Panc1 (cell line): ENCODE measurements at regions not wholly inside any gene's neighbourhood (a gene's known extent, or its start where the extent isn't known, plus 50 kb on each side); places are given as distances from the start of the nearest gene placed in this dataset.

Experiments
- ATAC-seq: fragments of 200-7000 bp; cut with Tn5 transposase; 2 replicates; pipeline ENCODE4 v1.9.1; 2020; ENCODE audit warnings: mild to moderate bottlenecking, moderate library complexity
- BruUV-seq: library from RNA; stranded (reverse); fragments of 400-500 nt; replicated peaks from 2 replicates; lab custom pipeline; 2021; lab: Mats Ljungman, UMichigan
- CTCF ChIA-PET: fragments of 300-600 bp; sonication (Branson Sonifier 250); formaldehyde crosslinking; loops from one replicate; lab custom pipeline; 2022; ENCODE audit warnings: antibody characterized with exemption; lab: Charles Lee
- POLR2A ChIA-PET: fragments of 300-600 bp; sonication (Branson Sonifier 250); formaldehyde crosslinking; loops from one replicate; lab custom pipeline; 2022; ENCODE audit warnings: antibody characterized with exemption; lab: Charles Lee
- DNase-seq: peaks from one replicate; pipeline ENCODE4 v3.0.0-alpha.2; 2010; ENCODE audit warnings: low read depth, low spot score
- H3K27ac ChIP-seq: 2 replicates; pipeline ENCODE4 v1.5.1; 2011; ENCODE audit warnings: mild to moderate bottlenecking, low read length, inconsistent platforms
- H3K27me3 ChIP-seq: fragments of 200-500 bp; sonication (Bioruptor generic); 2 replicates; pipeline ENCODE4 v1.6.0; 2014; ENCODE audit warnings: low read length, inconsistent platforms; ENCODE audit not compliant: control insufficient read depth, insufficient read depth
- H3K36me3 ChIP-seq: fragments of 200-500 bp; sonication (Bioruptor generic); 2 replicates; pipeline ENCODE4 v1.5.1; 2014; ENCODE audit warnings: inconsistent platforms, mild to moderate bottlenecking, low read length, moderate library complexity; ENCODE audit not compliant: control insufficient read depth, insufficient read depth
- H3K4me1 ChIP-seq: 2 replicates; pipeline ENCODE4 v1.5.1; 2011; ENCODE audit warnings: inconsistent platforms, mild to moderate bottlenecking, low read length, moderate library complexity; ENCODE audit not compliant: control insufficient read depth, insufficient read depth
- H3K4me3 ChIP-seq, 2 experiments: 2 replicates each; pipeline ENCODE4 v1.5.1; 2011 to 2012; ENCODE audit warnings: low read depth in 2 of 2, low read length in 2 of 2, mild to moderate bottlenecking in 2 of 2, inconsistent platforms in 1 of 2, moderate library complexity in 1 of 2
- H3K9me3 ChIP-seq: fragments of 200-500 bp; sonication (Bioruptor generic); 2 replicates; pipeline ENCODE4 v1.5.1; 2014; ENCODE audit warnings: low read depth, mild to moderate bottlenecking, inconsistent platforms, low read length, moderate library complexity; ENCODE audit not compliant: control insufficient read depth, insufficient read depth
- POLR2AphosphoS5 ChIP-seq: IDR thresholded peaks from 2 replicates; pipeline ENCODE4 v1.6.1; 2012; ENCODE audit warnings: mild to moderate bottlenecking, low read depth, low read length, moderate library complexity
- SIN3A ChIP-seq: IDR thresholded peaks from 2 replicates; pipeline ENCODE4 v1.6.1; 2012; ENCODE audit warnings: low read depth, mild to moderate bottlenecking, low read length, moderate library complexity, borderline replicate concordance; ENCODE audit not compliant: insufficient read depth
- TCF7L2 ChIP-seq: IDR thresholded peaks from 2 replicates; pipeline ENCODE4 v1.6.1; 2011; ENCODE audit warnings: mild to moderate bottlenecking, low read depth, low read length, inconsistent platforms
- in situ Hi-C: cut with HindIII; loops from 2 replicates; pipeline ENCODE4 v1.10.0; 2016; ENCODE audit warnings: low sequenced_read_pairs, low pct_unique_long_range_greater_than_20kb
- intact Hi-C: fragments of 100-400 bp; cut with micrococcal nuclease; formaldehyde crosslinking; loops from one replicate; pipeline ENCODE4 v1.10.0; 2022; ENCODE audit not compliant: unreplicated experiment
- TF ChIP-seq, protein P1 (sequence below), 2 experiments: IDR thresholded peaks; 2 replicates each; pipeline ENCODE4 v1.6.1; 2011 to 2012; ENCODE audit warnings: low read depth in 2 of 2, control low read depth in 1 of 2, low read length in 1 of 2, mild to moderate bottlenecking in 1 of 2, moderate library complexity in 1 of 2; ENCODE audit not compliant: insufficient read depth in 1 of 2
- TF ChIP-seq, protein P2 (sequence below): fragments of 450-650 bp; IDR thresholded peaks from 2 replicates; pipeline ENCODE4 v1.5.1; 2017; ENCODE audit warnings: mild to moderate bottlenecking

DNA sequence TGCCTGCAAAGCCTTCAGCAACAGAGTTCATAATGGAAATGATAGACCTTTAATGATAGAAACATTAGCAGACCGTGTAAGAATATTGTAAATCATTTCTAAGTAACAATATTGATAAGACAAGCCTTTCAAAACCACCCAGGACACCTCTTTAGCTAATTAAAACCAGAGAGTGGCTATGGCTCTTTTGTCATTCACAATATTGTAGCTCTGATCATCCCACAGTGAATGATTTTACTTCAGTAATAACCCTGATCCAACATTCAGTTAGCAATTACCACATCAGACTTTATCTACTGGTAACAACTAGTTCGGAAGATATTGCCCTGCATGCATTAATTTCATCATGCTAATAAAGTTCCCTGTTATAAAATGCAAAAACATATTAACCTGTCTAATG is 432.6 kb downstream of the DTWD2 start:
- H3K36me3 ChIP-seq: no peaks in the 10 kb centered on the region
- no peak overlapping the region for H3K4me3 ChIP-seq
- intact Hi-C loops: no loop called here
- BruUV-seq: no TSS peak
- DNase-seq (no peak), ATAC-seq (no peak)
- no peaks in the 10 kb centered on the region for H3K9me3 ChIP-seq
- H3K27me3 ChIP-seq: no peaks in the 10 kb centered on the region
- in situ Hi-C loops: no loop called here
- H3K4me1 ChIP-seq: no peaks in the 10 kb centered on the region
- H3K27ac ChIP-seq: no peak overlapping the region
- POLR2A ChIA-PET: no interaction called here
- CTCF ChIA-PET: no interaction called here
- TF ChIP-seq TCF7L2 (no peak), SIN3A (no peak), POLR2AphosphoS5 (no peak)
- TF ChIP-seq, protein P1, sequence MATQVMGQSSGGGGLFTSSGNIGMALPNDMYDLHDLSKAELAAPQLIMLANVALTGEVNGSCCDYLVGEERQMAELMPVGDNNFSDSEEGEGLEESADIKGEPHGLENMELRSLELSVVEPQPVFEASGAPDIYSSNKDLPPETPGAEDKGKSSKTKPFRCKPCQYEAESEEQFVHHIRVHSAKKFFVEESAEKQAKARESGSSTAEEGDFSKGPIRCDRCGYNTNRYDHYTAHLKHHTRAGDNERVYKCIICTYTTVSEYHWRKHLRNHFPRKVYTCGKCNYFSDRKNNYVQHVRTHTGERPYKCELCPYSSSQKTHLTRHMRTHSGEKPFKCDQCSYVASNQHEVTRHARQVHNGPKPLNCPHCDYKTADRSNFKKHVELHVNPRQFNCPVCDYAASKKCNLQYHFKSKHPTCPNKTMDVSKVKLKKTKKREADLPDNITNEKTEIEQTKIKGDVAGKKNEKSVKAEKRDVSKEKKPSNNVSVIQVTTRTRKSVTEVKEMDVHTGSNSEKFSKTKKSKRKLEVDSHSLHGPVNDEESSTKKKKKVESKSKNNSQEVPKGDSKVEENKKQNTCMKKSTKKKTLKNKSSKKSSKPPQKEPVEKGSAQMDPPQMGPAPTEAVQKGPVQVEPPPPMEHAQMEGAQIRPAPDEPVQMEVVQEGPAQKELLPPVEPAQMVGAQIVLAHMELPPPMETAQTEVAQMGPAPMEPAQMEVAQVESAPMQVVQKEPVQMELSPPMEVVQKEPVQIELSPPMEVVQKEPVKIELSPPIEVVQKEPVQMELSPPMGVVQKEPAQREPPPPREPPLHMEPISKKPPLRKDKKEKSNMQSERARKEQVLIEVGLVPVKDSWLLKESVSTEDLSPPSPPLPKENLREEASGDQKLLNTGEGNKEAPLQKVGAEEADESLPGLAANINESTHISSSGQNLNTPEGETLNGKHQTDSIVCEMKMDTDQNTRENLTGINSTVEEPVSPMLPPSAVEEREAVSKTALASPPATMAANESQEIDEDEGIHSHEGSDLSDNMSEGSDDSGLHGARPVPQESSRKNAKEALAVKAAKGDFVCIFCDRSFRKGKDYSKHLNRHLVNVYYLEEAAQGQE (IDR thresholded peaks at IDR 0.05; ENCODE audit: insufficient read depth in 1 of 2, low read depth in 2 of 2, low read length in 1 of 2): no peak
- TF ChIP-seq, protein P2, sequence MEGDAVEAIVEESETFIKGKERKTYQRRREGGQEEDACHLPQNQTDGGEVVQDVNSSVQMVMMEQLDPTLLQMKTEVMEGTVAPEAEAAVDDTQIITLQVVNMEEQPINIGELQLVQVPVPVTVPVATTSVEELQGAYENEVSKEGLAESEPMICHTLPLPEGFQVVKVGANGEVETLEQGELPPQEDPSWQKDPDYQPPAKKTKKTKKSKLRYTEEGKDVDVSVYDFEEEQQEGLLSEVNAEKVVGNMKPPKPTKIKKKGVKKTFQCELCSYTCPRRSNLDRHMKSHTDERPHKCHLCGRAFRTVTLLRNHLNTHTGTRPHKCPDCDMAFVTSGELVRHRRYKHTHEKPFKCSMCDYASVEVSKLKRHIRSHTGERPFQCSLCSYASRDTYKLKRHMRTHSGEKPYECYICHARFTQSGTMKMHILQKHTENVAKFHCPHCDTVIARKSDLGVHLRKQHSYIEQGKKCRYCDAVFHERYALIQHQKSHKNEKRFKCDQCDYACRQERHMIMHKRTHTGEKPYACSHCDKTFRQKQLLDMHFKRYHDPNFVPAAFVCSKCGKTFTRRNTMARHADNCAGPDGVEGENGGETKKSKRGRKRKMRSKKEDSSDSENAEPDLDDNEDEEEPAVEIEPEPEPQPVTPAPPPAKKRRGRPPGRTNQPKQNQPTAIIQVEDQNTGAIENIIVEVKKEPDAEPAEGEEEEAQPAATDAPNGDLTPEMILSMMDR: no peak

DNA sequence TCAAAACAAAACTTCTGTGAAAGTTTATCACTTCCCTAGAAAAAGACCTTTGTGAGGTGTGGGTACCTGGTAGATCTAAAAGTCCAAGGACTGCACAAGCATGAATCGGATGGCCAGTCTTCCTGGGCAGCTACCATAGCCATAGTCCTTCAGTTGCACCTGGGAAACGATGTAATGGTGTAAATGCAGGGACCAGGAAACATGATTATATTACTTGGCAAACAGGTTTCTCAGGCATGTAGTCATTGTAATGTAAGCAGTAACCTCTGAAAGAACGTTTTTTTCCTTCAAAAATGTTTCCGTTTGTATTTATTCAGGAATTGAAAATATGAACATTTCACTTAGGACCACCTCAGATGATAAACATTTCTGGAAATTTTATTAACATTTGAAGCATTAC is 433.4 kb downstream of the DTWD2 start:
- ATAC-seq: no peak
- no peaks in the 10 kb centered on the region for H3K27me3 ChIP-seq
- no peaks in the 10 kb centered on the region for H3K9me3 ChIP-seq
- POLR2A ChIA-PET: no interaction called here
- no peak overlapping the region for H3K27ac ChIP-seq
- in situ Hi-C loops: no loop called here
- intact Hi-C loops: no loop called here
- DNase-seq: no peak
- no peak overlapping the region for H3K4me3 ChIP-seq
- CTCF ChIA-PET: no interaction called here
- H3K4me1 ChIP-seq: no peaks in the 10 kb centered on the region
- TF ChIP-seq, protein P2: no peak
- TF ChIP-seq, protein P1 (IDR thresholded peaks at IDR 0.05; ENCODE audit: insufficient read depth in 1 of 2, low read depth in 2 of 2, low read length in 1 of 2): no peak
- TF ChIP-seq POLR2AphosphoS5 (no peak), TCF7L2 (no peak), SIN3A (no peak)
- no TSS peak for BruUV-seq
- no peaks in the 10 kb centered on the region for H3K36me3 ChIP-seq
